SK-N-SH (cell line): ENCODE measurements at regions not wholly inside any gene's neighbourhood (a gene's known extent, or its start where the extent isn't known, plus 50 kb on each side); places are given as distances from the start of the nearest gene placed in this dataset.

Source experiments
- EP300 ChIP-seq, 2 experiments: IDR thresholded peaks; 2 replicates each; pipeline versions ENCODE4 v1.4.0 to v1.6.1; 2012; ENCODE audit warnings: borderline replicate concordance in 1 of 2, low read depth in 1 of 2, low read length in 1 of 2
- EZH2phosphoT487 ChIP-seq: fragments of 200-600 bp; sonication (generic); IDR thresholded peaks from 2 replicates; pipeline ENCODE4 v1.6.1; 2017; ENCODE audit warnings: low read depth, mixed run types, mild to moderate bottlenecking, antibody characterized with exemption, moderate library complexity, borderline replicate concordance
- JUND ChIP-seq: IDR thresholded peaks from 2 replicates; pipeline ENCODE4 v1.4.0; 2012
- NRF1 ChIP-seq: IDR thresholded peaks from 2 replicates; pipeline ENCODE4 v1.6.1; 2012; ENCODE audit warnings: low read depth, mild to moderate bottlenecking, low read length
- POLR2AphosphoS5 ChIP-seq: IDR thresholded peaks from 2 replicates; pipeline ENCODE4 v1.6.1; 2012; ENCODE audit warnings: low read depth, low read length
- RAD21 ChIP-seq: IDR thresholded peaks from 2 replicates; pipeline ENCODE4 v1.6.1; 2012; ENCODE audit warnings: mild to moderate bottlenecking, low read length
- RFX5 ChIP-seq: IDR thresholded peaks from 2 replicates; pipeline ENCODE4 v1.6.1; 2012; ENCODE audit warnings: mild to moderate bottlenecking, improper control_type of control experiment, low read length
- RXRA ChIP-seq: IDR thresholded peaks from 2 replicates; pipeline ENCODE4 v1.4.0; 2012; ENCODE audit warnings: low read depth, mild to moderate bottlenecking, borderline replicate concordance
- TAF1 ChIP-seq: IDR thresholded peaks from 2 replicates; pipeline ENCODE4 v1.6.1; 2012; ENCODE audit warnings: low read depth, mild to moderate bottlenecking, low read length, moderate library complexity, borderline replicate concordance
- TCF12 ChIP-seq: IDR thresholded peaks from 2 replicates; pipeline ENCODE4 v1.4.0; 2012
- YY1 ChIP-seq: IDR thresholded peaks from 2 replicates; pipeline ENCODE4 v1.4.0; 2012; ENCODE audit warnings: low read depth, mild to moderate bottlenecking
- TF ChIP-seq, protein P1 (sequence below): fragments of 200-600 bp; sonication (generic); IDR thresholded peaks from 2 replicates; pipeline ENCODE4 v1.6.1; 2017; ENCODE audit warnings: antibody characterized with exemption, mild to moderate bottlenecking, moderate library complexity
- TF ChIP-seq, protein P2 (sequence below): fragments of 150-350 bp; IDR thresholded peaks from 2 replicates; pipeline ENCODE4 v1.6.1; 2017; ENCODE audit warnings: antibody characterized with exemption, low read length, low read depth, borderline replicate concordance
- TF ChIP-seq, protein P3 (sequence below): IDR thresholded peaks from 2 replicates; pipeline ENCODE4 v1.4.0; 2012; ENCODE audit warnings: low read depth

DNA sequence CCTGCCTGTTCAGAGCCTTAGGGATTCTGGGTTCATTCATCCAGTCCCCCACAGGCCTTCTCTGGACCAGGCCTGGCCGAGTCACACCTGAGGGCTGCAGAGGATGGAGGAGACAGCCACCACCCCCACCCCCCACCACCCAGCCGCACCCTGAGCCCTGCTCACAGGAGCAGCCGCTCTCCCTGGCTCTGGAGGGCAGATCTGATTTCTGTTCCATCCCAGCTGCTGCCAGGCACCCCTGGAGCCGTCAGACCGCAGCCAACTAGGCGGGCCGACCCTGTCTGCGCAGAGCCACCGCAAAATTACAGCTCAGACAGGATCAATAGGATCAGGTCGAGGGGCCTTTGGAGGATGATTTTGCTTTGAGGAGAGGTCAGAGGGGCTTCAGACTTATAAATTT is 154.6 kb upstream of the MYL2 start:
- TF ChIP-seq, protein P1, sequence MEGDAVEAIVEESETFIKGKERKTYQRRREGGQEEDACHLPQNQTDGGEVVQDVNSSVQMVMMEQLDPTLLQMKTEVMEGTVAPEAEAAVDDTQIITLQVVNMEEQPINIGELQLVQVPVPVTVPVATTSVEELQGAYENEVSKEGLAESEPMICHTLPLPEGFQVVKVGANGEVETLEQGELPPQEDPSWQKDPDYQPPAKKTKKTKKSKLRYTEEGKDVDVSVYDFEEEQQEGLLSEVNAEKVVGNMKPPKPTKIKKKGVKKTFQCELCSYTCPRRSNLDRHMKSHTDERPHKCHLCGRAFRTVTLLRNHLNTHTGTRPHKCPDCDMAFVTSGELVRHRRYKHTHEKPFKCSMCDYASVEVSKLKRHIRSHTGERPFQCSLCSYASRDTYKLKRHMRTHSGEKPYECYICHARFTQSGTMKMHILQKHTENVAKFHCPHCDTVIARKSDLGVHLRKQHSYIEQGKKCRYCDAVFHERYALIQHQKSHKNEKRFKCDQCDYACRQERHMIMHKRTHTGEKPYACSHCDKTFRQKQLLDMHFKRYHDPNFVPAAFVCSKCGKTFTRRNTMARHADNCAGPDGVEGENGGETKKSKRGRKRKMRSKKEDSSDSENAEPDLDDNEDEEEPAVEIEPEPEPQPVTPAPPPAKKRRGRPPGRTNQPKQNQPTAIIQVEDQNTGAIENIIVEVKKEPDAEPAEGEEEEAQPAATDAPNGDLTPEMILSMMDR = no peak
- no peak for TF ChIP-seq TCF12
- no peak for TF ChIP-seq POLR2AphosphoS5
- TF ChIP-seq YY1 = no peak
- TF ChIP-seq, protein P2, sequence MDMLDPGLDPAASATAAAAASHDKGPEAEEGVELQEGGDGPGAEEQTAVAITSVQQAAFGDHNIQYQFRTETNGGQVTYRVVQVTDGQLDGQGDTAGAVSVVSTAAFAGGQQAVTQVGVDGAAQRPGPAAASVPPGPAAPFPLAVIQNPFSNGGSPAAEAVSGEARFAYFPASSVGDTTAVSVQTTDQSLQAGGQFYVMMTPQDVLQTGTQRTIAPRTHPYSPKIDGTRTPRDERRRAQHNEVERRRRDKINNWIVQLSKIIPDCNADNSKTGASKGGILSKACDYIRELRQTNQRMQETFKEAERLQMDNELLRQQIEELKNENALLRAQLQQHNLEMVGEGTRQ = no peak
- TF ChIP-seq RFX5 = no peak
- TF ChIP-seq, protein P3, sequence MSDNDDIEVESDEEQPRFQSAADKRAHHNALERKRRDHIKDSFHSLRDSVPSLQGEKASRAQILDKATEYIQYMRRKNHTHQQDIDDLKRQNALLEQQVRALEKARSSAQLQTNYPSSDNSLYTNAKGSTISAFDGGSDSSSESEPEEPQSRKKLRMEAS = no peak
- no peak for TF ChIP-seq NRF1
- TF ChIP-seq RAD21 = no peak
- TF ChIP-seq RXRA = no peak
- TF ChIP-seq TAF1 = no peak
- no peak for TF ChIP-seq JUND
- TF ChIP-seq EP300 (IDR thresholded peaks at IDR 0.05; ENCODE audit: borderline replicate concordance in 1 of 2, low read depth in 1 of 2, low read length in 1 of 2) = no peak
- no peak for TF ChIP-seq EZH2phosphoT487
